ENCODE measurements at regions not wholly inside any gene's neighbourhood (a gene's known extent, or its start where the extent isn't known, plus 50 kb on each side); places are given as distances from the start of the nearest gene placed in this dataset.

GRCh38 chr6:112450663-112451062 is 103.5 kb downstream of the RFPL4B start:
- no peak overlapping the region for H3K27ac Mint-ChIP-seq
- H3K36me3 Mint-ChIP-seq (ENCODE audit: low read depth), result no peaks in the 10 kb centered on the region
- DNase-seq, result no peak
- POLR2A ChIA-PET, result no interaction called here
- intact Hi-C loops (cut with micrococcal nuclease), result no loop called here
- no peak for ATAC-seq (ENCODE audit: low read depth)
- H3K4me3 Mint-ChIP-seq, result no peak overlapping the region
- H3K4me1 Mint-ChIP-seq, result no peaks in the 10 kb centered on the region
- H3K27me3 Mint-ChIP-seq, result no peaks in the 10 kb centered on the region
- peaks cover 6% of the 10 kb centered on the region for H3K9me3 Mint-ChIP-seq
- CTCF ChIA-PET, result no interaction called here
- no peak for TF ChIP-seq CTCF (IDR thresholded peaks at IDR 0.05)

GRCh38 chr6:112457886-112458285 is 110.8 kb downstream of the RFPL4B start:
- Mint-ChIP-seq H3K4me3 (no peak overlapping the region), H3K27me3 (no peaks in the 10 kb centered on the region), H3K4me1 (no peaks in the 10 kb centered on the region), H3K27ac (no peak overlapping the region), H3K9me3 (no peaks in the 10 kb centered on the region), H3K36me3 (ENCODE audit: low read depth) (no peaks in the 10 kb centered on the region)
- POLR2A ChIA-PET, result no interaction called here
- intact Hi-C loops (cut with micrococcal nuclease), result no loop called here
- DNase-seq (no peak), ATAC-seq (ENCODE audit: low read depth) (no peak)
- no peak for TF ChIP-seq CTCF (IDR thresholded peaks at IDR 0.05)
- CTCF ChIA-PET, result no interaction called here

GRCh38 chr6:112459758-112460304 is 112.7 kb downstream of the RFPL4B start:
- Mint-ChIP-seq H3K36me3 (ENCODE audit: low read depth) (no peaks in the 10 kb centered on the region), H3K9me3 (no peaks in the 10 kb centered on the region), H3K4me3 (no peak overlapping the region), H3K27me3 (no peaks in the 10 kb centered on the region), H3K4me1 (no peaks in the 10 kb centered on the region), H3K27ac (no peak overlapping the region)
- ATAC-seq (ENCODE audit: low read depth), result no peak
- intact Hi-C loops (cut with micrococcal nuclease), result no loop called here
- TF ChIP-seq CTCF (IDR thresholded peaks at IDR 0.05), result no peak
- no peak for DNase-seq
- POLR2A ChIA-PET, result no interaction called here
- CTCF ChIA-PET, result no interaction called here

GRCh38 chr6:112464901-112465665 is 118.0 kb downstream of the RFPL4B start:
- DNase-seq (no peak), ATAC-seq (ENCODE audit: low read depth) (no peak)
- Mint-ChIP-seq H3K4me3 (no peak overlapping the region), H3K36me3 (ENCODE audit: low read depth) (no peaks in the 10 kb centered on the region), H3K9me3 (no peaks in the 10 kb centered on the region), H3K27ac (no peak overlapping the region), H3K27me3 (no peaks in the 10 kb centered on the region), H3K4me1 (no peaks in the 10 kb centered on the region)
- ChIA-PET POLR2A (no interaction called here), CTCF (no interaction called here)
- no peak for TF ChIP-seq CTCF (IDR thresholded peaks at IDR 0.05)
- intact Hi-C loops (cut with micrococcal nuclease), result no loop called here

GRCh38 chr6:112466373-112467151 is 119.4 kb downstream of the RFPL4B start:
- no peak for TF ChIP-seq CTCF (IDR thresholded peaks at IDR 0.05)
- CTCF ChIA-PET, result no interaction called here
- Mint-ChIP-seq H3K27ac (no peak overlapping the region), H3K4me1 (no peaks in the 10 kb centered on the region), H3K4me3 (no peak overlapping the region), H3K36me3 (ENCODE audit: low read depth) (no peaks in the 10 kb centered on the region), H3K9me3 (no peaks in the 10 kb centered on the region), H3K27me3 (no peaks in the 10 kb centered on the region)
- DNase-seq (no peak), ATAC-seq (ENCODE audit: low read depth) (no peak)
- POLR2A ChIA-PET, result no interaction called here
- intact Hi-C loops (cut with micrococcal nuclease), result no loop called here
